ENCODE measurements at regions not wholly inside any gene's neighbourhood (a gene's known extent, or its start where the extent isn't known, plus 50 kb on each side); places are given as distances from the start of the nearest gene placed in this dataset.

- TF ChIP-seq CTCF (IDR thresholded peaks at IDR 0.05) (no peak), POLR2A (IDR thresholded peaks at IDR 0.05) (no peak)
These were observed 55.5 kb downstream of the PIK3C2A start for GRCh38 chr11:17152306-17152705.
